ENCODE measurements at regions not wholly inside any gene's neighbourhood (a gene's known extent, or its start where the extent isn't known, plus 50 kb on each side); places are given as distances from the start of the nearest gene placed in this dataset.

DNA sequence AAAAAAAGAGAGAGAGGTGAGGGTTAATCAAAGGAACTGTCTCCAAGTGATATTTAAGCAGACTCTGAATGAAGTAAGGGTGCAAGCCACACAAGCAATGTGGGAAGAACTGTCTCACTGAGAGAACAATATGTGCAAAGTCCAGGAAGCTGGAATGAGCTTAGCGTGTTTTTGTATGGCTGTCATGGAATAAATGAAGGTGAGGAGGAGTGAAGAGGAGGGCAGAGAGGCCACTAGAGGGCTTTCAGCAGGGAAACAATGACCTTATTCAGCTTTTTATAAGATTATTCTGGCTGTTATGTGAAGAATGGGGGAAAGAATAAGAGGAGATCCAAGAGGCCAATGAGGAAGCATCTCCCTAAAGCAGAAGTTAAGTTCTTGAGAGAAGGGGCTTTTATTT, 86.9 kb upstream of the COL8A1 start:
- TF ChIP-seq POLR2A (IDR thresholded peaks at IDR 0.05; ENCODE audit: insufficient read depth in 1 of 2, low read depth in 2 of 2, low read length in 2 of 2) = no peak
- no peak for TF ChIP-seq HNF4G (IDR thresholded peaks at IDR 0.05; ENCODE audit: borderline replicate concordance, low read depth, low read length)
- no peak for TF ChIP-seq HNF4G (CRISPR knock-in tag; IDR thresholded peaks at IDR 0.05; ENCODE audit: borderline replicate concordance, low read depth)
- TF ChIP-seq ZNF274 (CRISPR knock-in tag; IDR thresholded peaks at IDR 0.05) = no peak

All from HepG2 (cell line).